Lung microvascular endothelial cell (primary cell): ENCODE measurements at regions not wholly inside any gene's neighbourhood (a gene's known extent, or its start where the extent isn't known, plus 50 kb on each side); places are given as distances from the start of the nearest gene placed in this dataset.
"Not testable (repeated sequence)": the region's sequence is repeated elsewhere in the genome, so short reads cannot be mapped to it uniquely, and the experiment has no call there.

Source experiments
- DNase-seq, 2 donors: peaks; one replicate each; pipeline versions ENCODE4 v3.0.0 to v3.0.0-alpha.2; 2010; ENCODE audit warnings: low read depth in 2 of 2

GRCh38 chr15:94840794-94841783 lies 609.7 kb downstream of the MCTP2 start:
- DNase-seq = peak in 1 of 2 donors; percentile 58

- no peak for DNase-seq
Observed at GRCh38 chr15:94843060-94843459, 611.7 kb downstream of the MCTP2 start.

- peak in 1 of 2 donors; percentile 39 for DNase-seq
Observed at GRCh38 chr15:94844198-94844537, 612.8 kb downstream of the MCTP2 start.

GRCh38 chr15:94844538-94845389 lies 613.4 kb downstream of the MCTP2 start:
- DNase-seq = peak; percentile 97 to 98

- DNase-seq = no peak
Observed at GRCh38 chr15:94845390-94845716, 614.0 kb downstream of the MCTP2 start.

- DNase-seq = no peak
Observed at GRCh38 chr15:94847325-94847724, 616.0 kb downstream of the MCTP2 start.

- DNase-seq = no peak
Observed at GRCh38 chr15:94848054-94848453, 616.7 kb downstream of the MCTP2 start.

GRCh38 chr15:94855018-94855408 lies 623.7 kb downstream of the MCTP2 start:
- DNase-seq = no peak

GRCh38 chr15:94855409-94856266 lies 624.3 kb downstream of the MCTP2 start:
- DNase-seq = no peak

GRCh38 chr15:94856267-94856854 lies 625.0 kb downstream of the MCTP2 start:
- no peak for DNase-seq

GRCh38 chr15:94857466-94857865 lies 626.1 kb downstream of the MCTP2 start:
- DNase-seq = no peak

GRCh38 chr15:94858011-94858410 lies 626.6 kb downstream of the MCTP2 start:
- no peak for DNase-seq

- DNase-seq = no peak
Observed at GRCh38 chr15:94858449-94858848, 627.1 kb downstream of the MCTP2 start.

- DNase-seq = no peak
Observed at GRCh38 chr15:94858920-94859319, 627.6 kb downstream of the MCTP2 start.

- DNase-seq = no peak
Observed at GRCh38 chr15:94864600-94864999, 633.2 kb downstream of the MCTP2 start.

GRCh38 chr15:94868265-94868664 lies 636.9 kb downstream of the MCTP2 start:
- DNase-seq = not testable (repeated sequence)

- DNase-seq = no peak
Observed at GRCh38 chr15:94875550-94875949, 644.2 kb downstream of the MCTP2 start.

GRCh38 chr15:94877833-94878232 lies 646.5 kb downstream of the MCTP2 start:
- no peak for DNase-seq

GRCh38 chr15:94882071-94882712 lies 650.8 kb downstream of the MCTP2 start:
- no peak for DNase-seq

GRCh38 chr15:94887391-94887790 lies 656.0 kb downstream of the MCTP2 start:
- no peak for DNase-seq

- DNase-seq = no peak
Observed at GRCh38 chr15:94889153-94889552, 657.8 kb downstream of the MCTP2 start.
